ENCODE measurements at regions not wholly inside any gene's neighbourhood (a gene's known extent, or its start where the extent isn't known, plus 50 kb on each side); places are given as distances from the start of the nearest gene placed in this dataset.
"Not testable (repeated sequence)": the region's sequence is repeated elsewhere in the genome, so short reads cannot be mapped to it uniquely, and the experiment has no call there.

DNA sequence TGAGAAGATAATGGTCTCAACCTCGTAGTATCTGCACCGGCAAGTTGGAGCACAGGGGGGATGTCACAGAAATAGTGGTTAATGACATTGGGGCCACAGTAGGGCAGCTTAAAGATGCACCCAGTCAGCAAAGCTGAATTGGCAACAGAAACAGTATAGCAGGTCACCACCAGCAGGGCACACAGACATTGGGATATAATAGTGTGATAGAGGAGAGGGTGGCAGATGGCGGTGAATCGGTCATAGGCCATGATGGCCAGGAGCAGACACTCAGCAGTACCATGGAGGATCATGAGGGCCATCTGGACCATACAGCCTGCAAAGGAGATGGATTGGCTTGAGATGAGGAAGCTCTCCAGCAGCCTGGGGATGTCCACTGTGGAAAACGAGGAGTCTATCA, 106.0 kb upstream of the OR9Q1 start:
- no peak for DNase-seq (ENCODE audit: low read depth)

DNA sequence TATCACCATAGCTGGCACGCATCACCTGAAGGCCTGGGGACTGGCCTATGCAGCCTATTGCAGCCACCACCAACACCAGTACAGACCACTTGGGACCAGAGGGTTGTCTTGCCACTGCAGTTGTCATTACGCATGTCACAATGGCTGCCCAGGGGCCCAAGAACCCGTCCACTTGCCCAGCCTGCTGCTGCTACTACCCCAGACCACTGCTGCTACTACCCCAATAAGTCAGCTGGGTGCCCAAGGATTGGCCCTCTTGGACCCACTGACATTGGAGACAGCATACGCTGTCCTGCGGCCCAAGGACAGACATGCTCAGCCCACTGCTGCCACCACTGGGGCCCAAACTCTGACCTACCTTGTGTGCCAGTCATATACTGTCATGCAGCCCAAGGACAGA, 102.7 kb upstream of the OR9Q1 start:
- no peak for DNase-seq (ENCODE audit: low read depth)

DNA sequence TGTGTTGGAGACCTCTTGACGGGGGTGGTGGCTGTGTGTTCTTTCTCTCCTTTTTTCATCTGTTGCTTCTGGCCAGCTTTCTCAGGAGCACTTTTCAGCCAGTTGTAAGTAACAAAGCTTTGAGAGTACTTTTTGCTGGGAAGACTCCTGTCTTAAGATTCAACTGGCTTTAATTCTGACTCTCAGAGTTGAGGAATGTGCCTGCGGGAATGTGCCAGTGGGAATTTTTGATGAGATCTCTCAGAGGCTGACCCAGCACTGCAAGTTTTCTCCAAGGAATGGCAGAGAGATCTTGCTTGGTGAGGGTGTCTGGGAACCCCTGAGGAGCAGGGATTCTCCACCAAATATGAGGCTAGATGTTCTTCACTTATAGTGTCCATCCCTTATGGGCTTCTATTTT, 91.6 kb upstream of the OR9Q1 start:
- DNase-seq (ENCODE audit: low read depth), result no peak

DNA sequence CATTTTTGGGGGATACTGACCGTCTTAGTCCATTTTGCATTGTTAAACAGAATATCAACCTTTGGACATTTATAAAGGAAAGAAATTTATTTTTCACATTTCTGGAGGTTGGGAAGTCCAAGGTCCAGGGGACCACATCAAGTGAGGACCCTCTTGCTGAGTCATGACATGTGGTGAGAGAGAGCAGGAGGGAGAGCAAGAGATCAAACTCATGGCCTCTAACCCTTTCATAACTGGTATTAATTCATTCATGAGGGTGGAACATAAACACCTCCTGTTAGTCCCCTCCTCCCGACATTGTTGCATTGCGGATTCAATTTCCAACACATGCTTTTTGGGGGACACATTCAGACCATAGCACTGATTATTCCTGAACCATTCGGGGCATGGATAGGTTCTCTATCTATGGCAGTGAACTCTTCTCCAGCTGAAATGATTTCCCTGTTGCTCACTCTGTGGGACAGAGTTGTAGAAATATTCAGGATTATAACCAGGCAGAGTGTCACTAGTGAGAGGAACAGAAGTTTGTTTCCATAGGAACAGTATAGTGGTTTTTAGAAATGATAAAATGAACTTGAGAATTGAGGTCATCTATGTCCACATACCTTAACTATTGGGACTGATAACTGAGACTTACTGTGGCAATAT, 88.2 kb upstream of the OR9Q1 start:
- DNase-seq (ENCODE audit: low read depth), result no peak

DNA sequence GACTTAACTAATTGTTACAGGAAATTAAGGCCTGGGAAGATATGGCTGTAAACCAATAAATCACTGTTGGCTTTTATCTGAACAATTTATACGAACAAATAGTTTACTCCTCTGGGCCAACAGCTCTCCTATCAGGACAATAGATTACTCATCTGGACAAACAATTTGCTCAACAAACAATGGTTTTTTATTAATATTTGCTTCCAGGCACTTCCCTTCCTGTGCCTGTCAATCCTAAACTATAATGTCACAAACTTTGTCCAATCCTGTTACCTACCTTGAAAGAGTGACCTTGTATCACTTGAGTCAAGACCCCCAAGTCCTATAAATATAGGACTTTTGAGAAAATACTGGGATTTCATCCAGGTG, 87.6 kb upstream of the OR9Q1 start:
- no peak for DNase-seq (ENCODE audit: low read depth)

DNA sequence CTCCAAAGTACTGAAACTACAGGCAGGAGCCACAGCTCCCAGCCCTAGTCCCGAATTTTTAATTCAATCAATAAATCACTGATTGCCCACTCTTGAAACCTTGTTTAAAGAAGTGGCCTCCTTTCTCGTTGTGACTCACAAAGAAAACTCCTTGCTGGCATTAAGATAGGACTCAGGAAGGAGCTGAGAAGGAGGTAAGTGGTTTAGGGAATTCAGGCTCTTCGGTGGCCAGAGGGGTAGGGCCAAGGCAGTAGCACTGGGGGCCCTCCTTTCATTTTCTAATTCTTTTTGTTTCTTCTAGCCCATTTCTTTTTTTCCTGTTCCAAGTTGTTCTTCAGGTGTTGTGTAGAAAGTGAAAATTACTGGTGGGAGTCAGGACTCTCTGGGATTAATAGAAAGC, 86.2 kb upstream of the OR9Q1 start:
- no peak for DNase-seq (ENCODE audit: low read depth)

DNA sequence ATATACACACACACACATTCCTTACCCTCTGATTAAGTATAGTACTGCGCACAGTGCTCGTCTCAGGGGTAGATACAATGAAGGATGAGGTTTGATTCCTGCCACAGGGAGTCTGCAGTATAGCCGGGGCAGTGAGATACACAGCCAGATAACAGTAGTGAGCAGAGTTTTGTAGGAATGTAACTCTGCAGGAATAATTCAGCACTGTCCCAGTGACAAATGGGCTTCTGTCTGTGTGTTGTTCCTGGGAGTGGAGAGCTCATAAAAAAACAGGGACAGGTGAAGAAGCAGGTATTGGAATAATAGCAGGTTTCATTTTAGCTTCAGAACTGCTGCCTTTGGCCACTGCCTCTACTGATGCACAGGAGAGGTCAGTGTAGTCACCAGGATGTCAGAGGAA, 85.3 kb upstream of the OR9Q1 start:
- no peak for DNase-seq (ENCODE audit: low read depth)

DNA sequence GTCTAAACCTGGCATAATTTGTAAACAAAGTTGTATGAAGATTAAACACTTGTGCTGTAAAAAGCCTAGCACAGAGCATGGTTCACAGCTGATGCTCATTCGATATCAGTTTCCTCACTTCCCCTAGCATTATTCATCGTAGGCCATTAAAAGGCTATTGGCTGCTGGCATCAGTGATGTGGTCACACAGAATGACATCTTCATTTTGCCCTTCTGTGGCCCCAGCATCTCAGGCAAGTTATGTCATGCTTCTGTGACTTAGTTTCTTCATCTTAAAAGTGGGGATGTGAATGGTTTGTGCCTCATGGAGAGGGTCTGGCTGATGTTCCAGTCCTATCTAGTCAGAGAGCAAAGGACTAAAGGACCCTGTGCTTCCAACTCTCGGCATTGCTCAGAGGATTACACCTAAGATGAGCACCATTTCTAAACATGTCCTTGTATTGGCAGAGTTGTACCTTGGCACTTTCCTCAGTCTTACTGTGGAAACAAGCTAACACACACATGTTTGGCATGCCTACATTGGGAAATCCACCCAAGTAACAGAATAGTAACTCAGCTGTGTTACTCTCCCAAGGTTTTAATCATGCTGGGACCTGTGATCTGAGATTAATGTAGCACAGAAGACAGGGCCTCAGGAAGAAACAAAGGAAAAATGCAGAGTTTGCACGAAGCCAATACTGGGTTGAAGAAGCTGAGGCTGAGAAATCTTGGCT, 83.5 kb upstream of the OR9Q1 start:
- no peak for DNase-seq (ENCODE audit: low read depth)

DNA sequence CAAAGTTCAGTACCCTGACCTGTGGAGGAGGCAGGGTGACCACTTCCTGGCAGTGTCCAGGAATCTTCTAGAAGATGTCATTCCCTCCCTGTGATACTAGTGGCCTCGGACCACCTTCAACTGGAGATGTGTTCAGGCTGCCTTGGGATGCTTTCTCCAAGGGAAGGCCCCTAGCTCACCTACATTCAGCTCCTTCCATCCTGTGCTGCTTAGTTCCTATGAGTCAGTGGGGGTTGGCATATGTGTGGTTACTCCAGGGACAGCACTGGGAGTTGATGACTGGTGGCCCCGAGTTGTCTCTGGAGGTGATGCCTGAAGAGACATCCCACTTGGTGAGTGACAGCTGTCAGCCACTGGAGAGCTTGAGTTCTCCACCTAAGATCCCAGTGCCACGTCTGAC, 81.8 kb upstream of the OR9Q1 start:
- DNase-seq (ENCODE audit: low read depth), result no peak

DNA sequence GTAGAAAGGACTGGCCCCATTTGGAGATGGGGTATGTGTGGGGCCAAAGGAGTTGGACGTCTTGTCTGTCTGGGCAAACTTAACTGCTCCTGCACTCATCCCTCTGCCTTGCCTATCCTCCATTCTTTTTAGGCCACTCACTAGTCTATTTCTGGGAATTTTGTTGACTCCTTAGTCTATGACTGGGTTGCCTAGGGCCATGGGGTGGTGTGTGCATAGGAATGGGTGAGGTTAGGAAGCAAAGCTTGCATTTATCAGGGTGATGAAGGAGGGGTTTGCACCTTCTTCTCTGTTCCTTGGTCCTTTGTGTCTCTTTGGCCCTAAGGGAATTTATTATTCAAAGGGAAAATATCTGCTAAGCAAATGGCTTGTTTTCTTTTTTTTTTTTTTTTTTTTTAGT, 80.9 kb upstream of the OR9Q1 start:
- DNase-seq (ENCODE audit: low read depth), result no peak

DNA sequence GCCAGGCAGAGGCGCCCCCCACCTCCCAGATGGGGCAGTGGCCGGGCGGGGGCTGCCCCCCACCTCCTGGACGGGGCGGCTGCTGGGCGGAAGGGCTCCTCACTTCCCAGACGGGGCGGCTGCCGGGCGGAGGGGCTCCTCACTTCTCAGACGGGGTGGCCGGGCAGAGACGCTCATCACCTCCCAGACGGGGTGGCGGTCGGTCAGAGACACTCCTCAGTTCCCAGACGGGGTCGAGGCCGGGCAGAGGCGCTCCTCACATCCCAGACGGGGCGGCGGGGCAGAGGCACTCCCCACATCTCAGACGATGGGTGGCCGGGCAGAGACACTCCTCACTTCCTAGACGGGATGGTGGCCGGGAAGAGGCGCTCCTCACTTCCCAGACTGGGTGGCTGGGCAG, 79.9 kb upstream of the OR9Q1 start:
- not testable (repeated sequence) for DNase-seq (ENCODE audit: low read depth)

DNA sequence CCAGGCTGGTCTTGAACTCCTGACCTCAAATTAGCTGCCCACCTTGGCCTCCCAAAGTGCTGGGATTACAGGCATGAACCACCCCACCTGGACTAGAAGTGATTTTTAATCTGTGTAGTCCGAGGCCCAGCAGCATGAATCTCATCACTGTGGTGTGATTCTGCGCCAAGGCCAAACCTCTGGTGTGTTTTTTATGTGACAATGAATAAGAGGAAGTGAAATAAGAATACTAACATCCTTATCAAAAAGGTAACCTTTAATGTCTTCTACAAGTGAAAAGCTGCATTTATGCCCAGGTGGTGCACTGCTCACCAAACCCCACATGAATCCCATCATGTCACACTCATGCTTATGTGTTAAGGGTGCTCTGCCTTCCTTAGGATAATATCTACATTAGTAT, 77.1 kb upstream of the OR9Q1 start:
- DNase-seq (ENCODE audit: low read depth), result no peak

DNA sequence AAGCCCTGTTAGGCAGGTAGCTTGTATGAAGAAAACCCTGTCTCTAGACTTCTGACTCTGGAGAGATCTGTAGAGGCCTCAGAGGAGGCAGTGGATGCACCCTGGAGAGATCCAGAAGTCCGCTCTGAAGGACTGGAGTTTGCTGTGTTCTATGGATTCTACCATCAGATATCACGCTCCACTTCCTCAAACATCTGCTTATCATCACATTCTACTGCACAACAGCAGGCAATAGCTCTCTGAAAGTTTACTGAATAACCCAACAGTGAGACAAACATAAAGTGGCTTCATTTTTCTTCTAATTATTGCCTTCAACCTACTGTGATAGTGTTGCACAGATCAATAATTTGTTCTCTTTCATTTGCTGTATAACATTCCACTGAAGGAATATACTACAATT, 59.0 kb upstream of the OR9Q1 start:
- no peak for DNase-seq (ENCODE audit: low read depth)

DNA sequence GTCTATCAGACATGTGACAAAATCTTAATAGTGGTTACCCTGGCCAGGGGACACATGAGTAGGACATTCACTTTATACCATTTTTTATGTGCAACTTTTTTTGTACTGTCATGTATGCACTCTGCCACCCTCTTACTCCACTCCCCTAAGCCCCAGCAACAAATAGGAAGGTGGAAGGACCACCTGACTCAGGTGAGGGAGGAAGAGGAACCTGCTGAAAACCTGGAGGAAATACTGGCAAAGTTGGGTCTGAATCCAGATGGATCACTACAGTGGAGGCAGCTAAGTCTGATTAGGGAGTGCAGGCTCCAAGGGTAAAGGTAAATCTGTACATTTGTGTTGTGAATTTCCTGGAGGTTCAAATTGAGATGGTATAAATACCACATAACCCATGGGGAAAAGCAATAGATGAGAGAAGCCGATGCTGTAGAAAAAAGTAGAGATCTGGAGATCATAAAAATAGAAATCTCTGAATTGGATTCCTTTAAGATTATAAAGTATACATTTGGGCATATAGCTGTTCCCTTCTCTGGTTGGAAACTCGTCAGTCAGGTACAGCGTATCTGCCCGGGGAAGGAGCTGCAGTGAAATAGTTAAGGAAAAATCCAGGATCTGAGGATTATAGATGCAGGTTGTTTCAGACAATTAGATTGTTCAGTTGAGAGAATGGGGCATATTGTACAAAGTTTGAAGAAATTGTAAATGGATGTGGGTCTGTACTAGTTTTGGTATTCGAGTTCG, 52.2 kb upstream of the OR9Q1 start:
- DNase-seq (ENCODE audit: low read depth), result no peak

DNA sequence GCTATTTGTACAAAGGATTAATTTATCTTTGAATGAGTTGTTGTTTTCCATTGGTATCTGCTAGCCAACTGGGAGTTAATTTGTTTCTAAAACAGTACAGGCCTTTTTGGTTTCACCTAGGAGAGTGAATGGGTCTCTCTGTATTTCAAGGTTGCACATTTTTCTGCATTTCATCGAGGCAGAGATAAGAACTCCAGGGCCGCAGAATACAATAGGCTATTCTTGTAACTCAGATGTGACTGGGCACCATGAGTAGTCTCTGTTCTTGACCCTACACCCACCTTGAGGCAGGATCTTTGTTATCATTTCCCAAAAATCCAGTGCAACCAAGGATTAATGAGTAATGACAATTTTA, 51.7 kb upstream of the OR9Q1 start:
- no peak for DNase-seq (ENCODE audit: low read depth)

Measured in CMK (cell line).